SJCRH30 (cell line): ENCODE measurements at regions not wholly inside any gene's neighbourhood (a gene's known extent, or its start where the extent isn't known, plus 50 kb on each side); places are given as distances from the start of the nearest gene placed in this dataset.
"Not testable (repeated sequence)": the region's sequence is repeated elsewhere in the genome, so short reads cannot be mapped to it uniquely, and the experiment has no call there.

Experiments used
- DNase-seq, 2 experiments: peaks; one replicate each; pipeline ENCODE4 v3.0.0-alpha.2; 2015 to 2020
- H3K27ac ChIP-seq: fragments of 250-450 bp; sonication (Bioruptor Pico); 2 replicates; pipeline ENCODE4 v1.5.1; 2020; ENCODE audit warnings: mild to moderate bottlenecking, moderate library complexity
- H3K27me3 ChIP-seq: fragments of 250-450 bp; sonication (Bioruptor Pico); 2 replicates; pipeline ENCODE4 v1.5.1; 2020; ENCODE audit warnings: mild to moderate bottlenecking, moderate library complexity
- H3K36me3 ChIP-seq: fragments of 250-450 bp; sonication (Bioruptor Pico); 2 replicates; pipeline ENCODE4 v1.5.1; 2020; ENCODE audit warnings: mild to moderate bottlenecking, moderate library complexity
- H3K4me1 ChIP-seq: fragments of 250-450 bp; sonication (Bioruptor Pico); 2 replicates; pipeline ENCODE4 v1.5.1; 2020; ENCODE audit warnings: mild to moderate bottlenecking, moderate library complexity
- H3K4me3 ChIP-seq: fragments of 250-450 bp; sonication (Bioruptor Pico); 2 replicates; pipeline ENCODE4 v1.5.1; 2020; ENCODE audit warnings: mild to moderate bottlenecking, moderate library complexity
- H3K9me3 ChIP-seq: fragments of 250-450 bp; sonication (Bioruptor Pico); replicated peaks from 2 replicates; pipeline ENCODE4 v1.5.1; 2020; ENCODE audit warnings: mild to moderate bottlenecking, moderate library complexity

GRCh38 chr16:47876511-47876910, 279.3 kb downstream of the ABCC12 start:
- H3K27me3 ChIP-seq, result no peaks in the 10 kb centered on the region
- no peaks in the 10 kb centered on the region for H3K36me3 ChIP-seq
- H3K4me3 ChIP-seq, result no peak overlapping the region
- DNase-seq, result no peak
- no peaks in the 10 kb centered on the region for H3K9me3 ChIP-seq
- H3K4me1 ChIP-seq, result no peaks in the 10 kb centered on the region
- H3K27ac ChIP-seq, result no peak overlapping the region

- no peak overlapping the region for H3K4me3 ChIP-seq
- H3K36me3 ChIP-seq, result no peaks in the 10 kb centered on the region
- DNase-seq, result peak in 1 of 2 experiments; percentile 27
- no peaks in the 10 kb centered on the region for H3K9me3 ChIP-seq
- no peaks in the 10 kb centered on the region for H3K27me3 ChIP-seq
- no peak overlapping the region for H3K27ac ChIP-seq
- H3K4me1 ChIP-seq, result no peaks in the 10 kb centered on the region
Measured at GRCh38 chr16:47873434-47873833, 282.4 kb downstream of the ABCC12 start.

- Histone ChIP-seq H3K27ac (no peak overlapping the region), H3K9me3 (no peaks in the 10 kb centered on the region), H3K4me1 (no peaks in the 10 kb centered on the region), H3K36me3 (no peaks in the 10 kb centered on the region), H3K27me3 (no peaks in the 10 kb centered on the region), H3K4me3 (no peak overlapping the region)
- DNase-seq, result no peak
Measured at GRCh38 chr16:47872225-47872624, 283.6 kb downstream of the ABCC12 start.

- Histone ChIP-seq H3K36me3 (no peaks in the 10 kb centered on the region), H3K4me3 (no peak overlapping the region), H3K9me3 (no peaks in the 10 kb centered on the region), H3K27ac (no peak overlapping the region), H3K27me3 (no peaks in the 10 kb centered on the region), H3K4me1 (no peaks in the 10 kb centered on the region)
- DNase-seq, result no peak
Measured at GRCh38 chr16:47866423-47866822, 289.4 kb downstream of the ABCC12 start.

GRCh38 chr16:47865337-47865855, 290.4 kb downstream of the ABCC12 start:
- H3K27me3 ChIP-seq, result no peaks in the 10 kb centered on the region
- no peak overlapping the region for H3K4me3 ChIP-seq
- no peaks in the 10 kb centered on the region for H3K36me3 ChIP-seq
- no peak overlapping the region for H3K27ac ChIP-seq
- no peak for DNase-seq
- no peaks in the 10 kb centered on the region for H3K4me1 ChIP-seq
- H3K9me3 ChIP-seq, result no peaks in the 10 kb centered on the region

GRCh38 chr16:47864262-47864661, 291.5 kb downstream of the ABCC12 start:
- H3K27ac ChIP-seq, DNase-seq, H3K9me3 ChIP-seq, H3K4me1 ChIP-seq, H3K4me3 ChIP-seq, H3K36me3 ChIP-seq, H3K27me3 ChIP-seq: not testable (repeated sequence)

GRCh38 chr16:47861999-47862398, 293.8 kb downstream of the ABCC12 start:
- no peaks in the 10 kb centered on the region for H3K36me3 ChIP-seq
- no peaks in the 10 kb centered on the region for H3K4me1 ChIP-seq
- no peak overlapping the region for H3K27ac ChIP-seq
- H3K27me3 ChIP-seq, result no peaks in the 10 kb centered on the region
- no peak overlapping the region for H3K4me3 ChIP-seq
- DNase-seq, result no peak
- H3K9me3 ChIP-seq, result no peaks in the 10 kb centered on the region

- no peak for DNase-seq
- Histone ChIP-seq H3K4me1 (no peaks in the 10 kb centered on the region), H3K27ac (no peak overlapping the region), H3K9me3 (no peaks in the 10 kb centered on the region), H3K27me3 (no peaks in the 10 kb centered on the region), H3K36me3 (no peaks in the 10 kb centered on the region), H3K4me3 (no peak overlapping the region)
Measured at GRCh38 chr16:47858333-47858982, 297.3 kb downstream of the ABCC12 start.

- no peak for DNase-seq
- no peak overlapping the region for H3K27ac ChIP-seq
- H3K27me3 ChIP-seq, result no peaks in the 10 kb centered on the region
- no peak overlapping the region for H3K4me3 ChIP-seq
- no peaks in the 10 kb centered on the region for H3K4me1 ChIP-seq
- H3K9me3 ChIP-seq, result no peaks in the 10 kb centered on the region
- H3K36me3 ChIP-seq, result no peaks in the 10 kb centered on the region
Measured at GRCh38 chr16:47855431-47855830, 300.4 kb downstream of the ABCC12 start.

GRCh38 chr16:47854737-47855136, 301.1 kb downstream of the ABCC12 start:
- Histone ChIP-seq H3K36me3 (no peaks in the 10 kb centered on the region), H3K27ac (no peak overlapping the region), H3K4me1 (no peaks in the 10 kb centered on the region), H3K27me3 (no peaks in the 10 kb centered on the region), H3K4me3 (no peak overlapping the region), H3K9me3 (no peaks in the 10 kb centered on the region)
- DNase-seq, result no peak

GRCh38 chr16:47852991-47853390, 302.8 kb downstream of the ABCC12 start:
- H3K27me3 ChIP-seq, result no peaks in the 10 kb centered on the region
- DNase-seq, result no peak
- H3K4me3 ChIP-seq, result no peak overlapping the region
- H3K36me3 ChIP-seq, result no peaks in the 10 kb centered on the region
- no peak overlapping the region for H3K27ac ChIP-seq
- no peaks in the 10 kb centered on the region for H3K4me1 ChIP-seq
- H3K9me3 ChIP-seq, result no peaks in the 10 kb centered on the region

- no peaks in the 10 kb centered on the region for H3K9me3 ChIP-seq
- no peaks in the 10 kb centered on the region for H3K4me1 ChIP-seq
- no peak overlapping the region for H3K27ac ChIP-seq
- no peak for DNase-seq
- no peak overlapping the region for H3K4me3 ChIP-seq
- H3K27me3 ChIP-seq, result no peaks in the 10 kb centered on the region
- H3K36me3 ChIP-seq, result no peaks in the 10 kb centered on the region
Measured at GRCh38 chr16:47851146-47851545, 304.6 kb downstream of the ABCC12 start.

GRCh38 chr16:47849736-47850135, 306.1 kb downstream of the ABCC12 start:
- H3K4me1 ChIP-seq, result no peaks in the 10 kb centered on the region
- H3K4me3 ChIP-seq, result no peak overlapping the region
- no peak for DNase-seq
- H3K9me3 ChIP-seq, result no peaks in the 10 kb centered on the region
- H3K36me3 ChIP-seq, result no peaks in the 10 kb centered on the region
- no peak overlapping the region for H3K27ac ChIP-seq
- H3K27me3 ChIP-seq, result no peaks in the 10 kb centered on the region

GRCh38 chr16:47848421-47849109, 307.2 kb downstream of the ABCC12 start:
- H3K4me3 ChIP-seq, result no peak overlapping the region
- H3K9me3 ChIP-seq, result no peaks in the 10 kb centered on the region
- DNase-seq, result no peak
- H3K27me3 ChIP-seq, result no peaks in the 10 kb centered on the region
- H3K4me1 ChIP-seq, result no peaks in the 10 kb centered on the region
- no peak overlapping the region for H3K27ac ChIP-seq
- no peaks in the 10 kb centered on the region for H3K36me3 ChIP-seq

- no peaks in the 10 kb centered on the region for H3K27me3 ChIP-seq
- H3K36me3 ChIP-seq, result no peaks in the 10 kb centered on the region
- H3K27ac ChIP-seq, result no peak overlapping the region
- no peak for DNase-seq
- no peak overlapping the region for H3K4me3 ChIP-seq
- no peaks in the 10 kb centered on the region for H3K4me1 ChIP-seq
- no peaks in the 10 kb centered on the region for H3K9me3 ChIP-seq
Measured at GRCh38 chr16:47847220-47847970, 308.4 kb downstream of the ABCC12 start.
